Mammary epithelial cell (primary cell): ENCODE measurements at regions not wholly inside any gene's neighbourhood (a gene's known extent, or its start where the extent isn't known, plus 50 kb on each side); places are given as distances from the start of the nearest gene placed in this dataset.

Source experiments
- EZH2 ChIP-seq: IDR thresholded peaks from 2 replicates; pipeline ENCODE4 v1.6.1; 2012; ENCODE audit warnings: low read length, inconsistent platforms, borderline replicate concordance
- TF ChIP-seq, protein P1 (sequence below), 2 donors: IDR thresholded peaks in 1 of 2; conservative IDR thresholded peaks in 1 of 2; 2 replicates each; pipeline ENCODE4 v1.5.1; 2011 to 2012; ENCODE audit warnings: inconsistent platforms in 2 of 2, low read length in 2 of 2, mild to moderate bottlenecking in 2 of 2, control low read depth in 1 of 2, low read depth in 1 of 2; ENCODE audit not compliant: insufficient read depth in 1 of 2; ENCODE audit errors: extremely low read depth in 1 of 2

DNA sequence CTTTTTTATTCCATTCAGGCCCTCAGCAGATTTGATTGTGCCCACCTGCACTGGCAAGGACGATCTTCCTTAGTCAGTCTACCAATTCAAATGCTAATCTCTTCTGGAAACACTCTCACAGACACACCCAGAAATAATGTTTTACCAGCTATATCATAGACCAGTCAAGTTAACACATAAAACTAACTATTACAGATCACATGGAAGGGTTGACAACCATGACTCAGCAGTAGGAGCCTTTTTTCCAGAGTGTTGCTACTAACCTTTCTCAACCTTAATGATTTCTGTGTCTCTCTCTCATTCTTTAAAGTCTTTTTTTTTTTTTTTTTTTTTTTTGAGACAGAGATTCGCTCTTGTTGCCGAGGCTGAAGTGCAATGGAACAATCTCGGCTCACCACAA is 68.7 kb upstream of the KCNK12 start:
- TF ChIP-seq, protein P1, sequence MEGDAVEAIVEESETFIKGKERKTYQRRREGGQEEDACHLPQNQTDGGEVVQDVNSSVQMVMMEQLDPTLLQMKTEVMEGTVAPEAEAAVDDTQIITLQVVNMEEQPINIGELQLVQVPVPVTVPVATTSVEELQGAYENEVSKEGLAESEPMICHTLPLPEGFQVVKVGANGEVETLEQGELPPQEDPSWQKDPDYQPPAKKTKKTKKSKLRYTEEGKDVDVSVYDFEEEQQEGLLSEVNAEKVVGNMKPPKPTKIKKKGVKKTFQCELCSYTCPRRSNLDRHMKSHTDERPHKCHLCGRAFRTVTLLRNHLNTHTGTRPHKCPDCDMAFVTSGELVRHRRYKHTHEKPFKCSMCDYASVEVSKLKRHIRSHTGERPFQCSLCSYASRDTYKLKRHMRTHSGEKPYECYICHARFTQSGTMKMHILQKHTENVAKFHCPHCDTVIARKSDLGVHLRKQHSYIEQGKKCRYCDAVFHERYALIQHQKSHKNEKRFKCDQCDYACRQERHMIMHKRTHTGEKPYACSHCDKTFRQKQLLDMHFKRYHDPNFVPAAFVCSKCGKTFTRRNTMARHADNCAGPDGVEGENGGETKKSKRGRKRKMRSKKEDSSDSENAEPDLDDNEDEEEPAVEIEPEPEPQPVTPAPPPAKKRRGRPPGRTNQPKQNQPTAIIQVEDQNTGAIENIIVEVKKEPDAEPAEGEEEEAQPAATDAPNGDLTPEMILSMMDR (conservative IDR thresholded peaks at IDR 0.05 in 1 of 2, IDR thresholded peaks at IDR 0.05 in 1 of 2; ENCODE audit: extremely low read depth in 1 of 2, insufficient read depth in 1 of 2, low read depth in 1 of 2, low read length in 2 of 2), result no peak
- TF ChIP-seq EZH2, result no peak
